ENCODE measurements at regions not wholly inside any gene's neighbourhood (a gene's known extent, or its start where the extent isn't known, plus 50 kb on each side); places are given as distances from the start of the nearest gene placed in this dataset.

GRCh38 chr5:126182971-126183695 lies 240.1 kb upstream of the GRAMD2B start:
- Histone ChIP-seq H3K36me3 (ENCODE audit: control insufficient read depth, insufficient read depth, low read length) (no peaks in the 10 kb centered on the region), H3K4me1 (ENCODE audit: control insufficient read depth, insufficient read depth, low read length) (no peaks in the 10 kb centered on the region), H3K27ac (ENCODE audit: low read length) (no peak overlapping the region), H3K27me3 (ENCODE audit: control insufficient read depth, insufficient read depth, low read length) (no peaks in the 10 kb centered on the region), H3K4me3 (ENCODE audit: low read depth in 2 of 2, low read length in 2 of 2) (no peak overlapping the region), H3K9me3 (ENCODE audit: control insufficient read depth, insufficient read depth, low read depth, low read length) (no peaks in the 10 kb centered on the region)
- ATAC-seq (no peak), DNase-seq (ENCODE audit: low read depth, low spot score) (no peak)
- no TSS peak for BruUV-seq (replicated peaks)
- in situ Hi-C loops (cut with HindIII; ENCODE audit: low pct_unique_long_range_greater_than_20kb, low sequenced_read_pairs) (no loop called here), intact Hi-C loops (cut with micrococcal nuclease; ENCODE audit: unreplicated experiment) (no loop called here)
- ChIA-PET POLR2A (no interaction called here), CTCF (no interaction called here)
- no peak for TF ChIP-seq CTCF (IDR thresholded peaks at IDR 0.05)
- TF ChIP-seq TCF7L2 (IDR thresholded peaks at IDR 0.05; ENCODE audit: low read depth, low read length): no peak
- no peak for TF ChIP-seq SIN3A (IDR thresholded peaks at IDR 0.05; ENCODE audit: borderline replicate concordance, insufficient read depth, low read depth, low read length)
- TF ChIP-seq, protein P1, sequence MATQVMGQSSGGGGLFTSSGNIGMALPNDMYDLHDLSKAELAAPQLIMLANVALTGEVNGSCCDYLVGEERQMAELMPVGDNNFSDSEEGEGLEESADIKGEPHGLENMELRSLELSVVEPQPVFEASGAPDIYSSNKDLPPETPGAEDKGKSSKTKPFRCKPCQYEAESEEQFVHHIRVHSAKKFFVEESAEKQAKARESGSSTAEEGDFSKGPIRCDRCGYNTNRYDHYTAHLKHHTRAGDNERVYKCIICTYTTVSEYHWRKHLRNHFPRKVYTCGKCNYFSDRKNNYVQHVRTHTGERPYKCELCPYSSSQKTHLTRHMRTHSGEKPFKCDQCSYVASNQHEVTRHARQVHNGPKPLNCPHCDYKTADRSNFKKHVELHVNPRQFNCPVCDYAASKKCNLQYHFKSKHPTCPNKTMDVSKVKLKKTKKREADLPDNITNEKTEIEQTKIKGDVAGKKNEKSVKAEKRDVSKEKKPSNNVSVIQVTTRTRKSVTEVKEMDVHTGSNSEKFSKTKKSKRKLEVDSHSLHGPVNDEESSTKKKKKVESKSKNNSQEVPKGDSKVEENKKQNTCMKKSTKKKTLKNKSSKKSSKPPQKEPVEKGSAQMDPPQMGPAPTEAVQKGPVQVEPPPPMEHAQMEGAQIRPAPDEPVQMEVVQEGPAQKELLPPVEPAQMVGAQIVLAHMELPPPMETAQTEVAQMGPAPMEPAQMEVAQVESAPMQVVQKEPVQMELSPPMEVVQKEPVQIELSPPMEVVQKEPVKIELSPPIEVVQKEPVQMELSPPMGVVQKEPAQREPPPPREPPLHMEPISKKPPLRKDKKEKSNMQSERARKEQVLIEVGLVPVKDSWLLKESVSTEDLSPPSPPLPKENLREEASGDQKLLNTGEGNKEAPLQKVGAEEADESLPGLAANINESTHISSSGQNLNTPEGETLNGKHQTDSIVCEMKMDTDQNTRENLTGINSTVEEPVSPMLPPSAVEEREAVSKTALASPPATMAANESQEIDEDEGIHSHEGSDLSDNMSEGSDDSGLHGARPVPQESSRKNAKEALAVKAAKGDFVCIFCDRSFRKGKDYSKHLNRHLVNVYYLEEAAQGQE (IDR thresholded peaks at IDR 0.05; ENCODE audit: insufficient read depth in 1 of 2, low read depth in 2 of 2, low read length in 1 of 2): no peak
- no peak for TF ChIP-seq POLR2AphosphoS5 (IDR thresholded peaks at IDR 0.05; ENCODE audit: low read depth, low read length)

DNA sequence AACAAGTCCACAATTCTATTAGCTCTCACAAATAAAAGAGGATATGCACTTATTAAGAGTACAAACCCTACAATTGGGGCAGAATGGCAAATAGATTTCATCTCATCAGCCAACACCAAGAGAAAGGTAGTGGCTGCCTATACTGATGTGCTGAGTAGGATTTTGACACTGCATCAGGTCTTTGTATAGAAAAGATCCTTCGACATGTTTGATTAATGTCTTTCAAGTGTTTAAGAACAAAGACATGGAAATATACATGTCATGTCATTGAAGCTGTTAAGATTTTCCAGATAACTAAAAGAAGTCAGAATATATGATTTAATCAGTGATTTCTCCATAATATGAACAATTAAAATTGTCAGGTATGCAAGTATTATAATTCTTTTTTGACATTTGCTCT lies 238.7 kb upstream of the GRAMD2B start:
- no peak for TF ChIP-seq POLR2AphosphoS5 (IDR thresholded peaks at IDR 0.05; ENCODE audit: low read depth, low read length)
- no peak for TF ChIP-seq TCF7L2 (IDR thresholded peaks at IDR 0.05; ENCODE audit: low read depth, low read length)
- TF ChIP-seq, protein P1 (IDR thresholded peaks at IDR 0.05; ENCODE audit: insufficient read depth in 1 of 2, low read depth in 2 of 2, low read length in 1 of 2): no peak
- TF ChIP-seq SIN3A (IDR thresholded peaks at IDR 0.05; ENCODE audit: borderline replicate concordance, insufficient read depth, low read depth, low read length): no peak
- no peak for TF ChIP-seq CTCF (IDR thresholded peaks at IDR 0.05)
- no TSS peak for BruUV-seq (replicated peaks)
- H3K36me3 ChIP-seq (ENCODE audit: control insufficient read depth, insufficient read depth, low read length): no peaks in the 10 kb centered on the region
- no peak for DNase-seq (ENCODE audit: low read depth, low spot score)
- no peak overlapping the region for H3K27ac ChIP-seq (ENCODE audit: low read length)
- no peak for ATAC-seq
- H3K9me3 ChIP-seq (ENCODE audit: control insufficient read depth, insufficient read depth, low read depth, low read length): no peaks in the 10 kb centered on the region
- ChIA-PET POLR2A (no interaction called here), CTCF (no interaction called here)
- intact Hi-C loops (cut with micrococcal nuclease; ENCODE audit: unreplicated experiment): no loop called here
- no peaks in the 10 kb centered on the region for H3K27me3 ChIP-seq (ENCODE audit: control insufficient read depth, insufficient read depth, low read length)
- H3K4me1 ChIP-seq (ENCODE audit: control insufficient read depth, insufficient read depth, low read length): no peaks in the 10 kb centered on the region
- in situ Hi-C loops (cut with HindIII; ENCODE audit: low pct_unique_long_range_greater_than_20kb, low sequenced_read_pairs): no loop called here
- no peak overlapping the region for H3K4me3 ChIP-seq (ENCODE audit: low read depth in 2 of 2, low read length in 2 of 2)
